ENCODE measurements at regions not wholly inside any gene's neighbourhood (a gene's known extent, or its start where the extent isn't known, plus 50 kb on each side); places are given as distances from the start of the nearest gene placed in this dataset.

GRCh38 chr1:80645621-80646020 lies 1155.1 kb upstream of the ADGRL2 start:
- TF ChIP-seq POLR2A (IDR thresholded peaks at IDR 0.05) = no peak
- no peak for TF ChIP-seq CTCF (IDR thresholded peaks at IDR 0.05)
- no peak for TF ChIP-seq POLR2AphosphoS5 (IDR thresholded peaks at IDR 0.05)
- TF ChIP-seq EP300 (IDR thresholded peaks at IDR 0.05) = no peak

All from sigmoid colon (tissue), 4 donors.